Stomach (tissue), 4 donors: ENCODE measurements at regions not wholly inside any gene's neighbourhood (a gene's known extent, or its start where the extent isn't known, plus 50 kb on each side); places are given as distances from the start of the nearest gene placed in this dataset.

Experiments
- CTCF ChIP-seq, 7 experiments: fragments of 450-650 bp in 4 of 7; fragments of 200-600 bp in 3 of 7; sonication (generic) in 3 of 7; IDR thresholded peaks; one replicate each; pipeline ENCODE4 v1.5.1; 2016 to 2019; ENCODE audit warnings: antibody characterized with exemption in 7 of 7, control low read depth in 2 of 7, mild to moderate bottlenecking in 1 of 7
- EP300 ChIP-seq: sonication (generic); formaldehyde crosslinking; IDR thresholded peaks from one replicate; pipeline ENCODE4 v1.6.1; 2017; ENCODE audit warnings: antibody characterized with exemption
- POLR2A ChIP-seq, 4 donors: fragments of 450-650 bp; IDR thresholded peaks; one replicate each; pipeline ENCODE4 v1.6.1; 2016; ENCODE audit warnings: antibody characterized with exemption in 4 of 4, control low read depth in 2 of 4, mild to moderate bottlenecking in 1 of 4, moderate library complexity in 1 of 4
- POLR2AphosphoS5 ChIP-seq, 3 donors: sonication (generic); formaldehyde crosslinking; IDR thresholded peaks; one replicate each; pipeline ENCODE4 v1.6.1; 2016; ENCODE audit warnings: antibody characterized with exemption in 3 of 3

- TF ChIP-seq CTCF (IDR thresholded peaks at IDR 0.05) (no peak), POLR2A (IDR thresholded peaks at IDR 0.05) (no peak), EP300 (no peak), POLR2AphosphoS5 (IDR thresholded peaks at IDR 0.05) (no peak)
Measured at GRCh38 chr4:188767496-188767895, 628.3 kb downstream of the TRIML1 start.
